ENCODE measurements at regions not wholly inside any gene's neighbourhood (a gene's known extent, or its start where the extent isn't known, plus 50 kb on each side); places are given as distances from the start of the nearest gene placed in this dataset.

GRCh38 chr14:49527221-49527620 lies 59.0 kb downstream of the RPS29 start:
- peaks cover 3% of the 10 kb centered on the region for H3K36me3 Mint-ChIP-seq (ENCODE audit: low read depth)
- H3K27ac Mint-ChIP-seq (ENCODE audit: unreplicated experiment) = no peak overlapping the region
- peaks cover 14% of the 10 kb centered on the region for H3K4me1 Mint-ChIP-seq (ENCODE audit: low read depth)
- DNase-seq (ENCODE audit: low spot score) = no peak
- H3K27me3 Mint-ChIP-seq (ENCODE audit: low read depth) = peaks cover 7% of the 10 kb centered on the region
- no peak for TF ChIP-seq CTCF (IDR thresholded peaks at IDR 0.05)
- no peak overlapping the region for H3K4me3 Mint-ChIP-seq (ENCODE audit: unreplicated experiment)
- peaks cover 3% of the 10 kb centered on the region for H3K9me3 Mint-ChIP-seq (ENCODE audit: low read depth)

GRCh38 chr14:49526101-49526500 lies 60.1 kb downstream of the RPS29 start:
- peaks cover 1% of the 10 kb centered on the region for H3K36me3 Mint-ChIP-seq (ENCODE audit: low read depth)
- peaks cover 14% of the 10 kb centered on the region for H3K4me1 Mint-ChIP-seq (ENCODE audit: low read depth)
- DNase-seq (ENCODE audit: low spot score) = no peak
- no peak overlapping the region for H3K4me3 Mint-ChIP-seq (ENCODE audit: unreplicated experiment)
- peaks cover 6% of the 10 kb centered on the region for H3K27me3 Mint-ChIP-seq (ENCODE audit: low read depth)
- no peak for TF ChIP-seq CTCF (IDR thresholded peaks at IDR 0.05)
- no peak overlapping the region for H3K27ac Mint-ChIP-seq (ENCODE audit: unreplicated experiment)
- H3K9me3 Mint-ChIP-seq (ENCODE audit: low read depth) = no peaks in the 10 kb centered on the region

GRCh38 chr14:49516286-49516685 lies 69.9 kb downstream of the RPS29 start:
- no peaks in the 10 kb centered on the region for H3K9me3 Mint-ChIP-seq (ENCODE audit: low read depth)
- no peaks in the 10 kb centered on the region for H3K36me3 Mint-ChIP-seq (ENCODE audit: low read depth)
- DNase-seq (ENCODE audit: low spot score) = no peak
- no peak overlapping the region for H3K4me3 Mint-ChIP-seq (ENCODE audit: unreplicated experiment)
- TF ChIP-seq CTCF (IDR thresholded peaks at IDR 0.05) = no peak
- H3K27ac Mint-ChIP-seq (ENCODE audit: unreplicated experiment) = no peak overlapping the region
- H3K4me1 Mint-ChIP-seq (ENCODE audit: low read depth) = peaks cover 20% of the 10 kb centered on the region
- H3K27me3 Mint-ChIP-seq (ENCODE audit: low read depth) = peaks cover 16% of the 10 kb centered on the region

GRCh38 chr14:49512571-49512970 lies 73.6 kb downstream of the RPS29 start:
- Mint-ChIP-seq H3K27me3 (ENCODE audit: low read depth) (peaks cover under 1% of the 10 kb centered on the region), H3K36me3 (ENCODE audit: low read depth) (peaks cover 4% of the 10 kb centered on the region), H3K4me3 (ENCODE audit: unreplicated experiment) (no peak overlapping the region), H3K27ac (ENCODE audit: unreplicated experiment) (peak overlapping the region; percentile 79), H3K9me3 (ENCODE audit: low read depth) (peaks cover 9% of the 10 kb centered on the region), H3K4me1 (ENCODE audit: low read depth) (peaks cover 22% of the 10 kb centered on the region)
- no peak for TF ChIP-seq CTCF (IDR thresholded peaks at IDR 0.05)
- DNase-seq (ENCODE audit: low spot score) = no peak

GRCh38 chr14:49512147-49512551 lies 74.0 kb downstream of the RPS29 start:
- Mint-ChIP-seq H3K27me3 (ENCODE audit: low read depth) (peaks cover under 1% of the 10 kb centered on the region), H3K9me3 (ENCODE audit: low read depth) (peaks cover 9% of the 10 kb centered on the region), H3K27ac (ENCODE audit: unreplicated experiment) (peak overlapping the region; percentile 79), H3K4me1 (ENCODE audit: low read depth) (peaks cover 22% of the 10 kb centered on the region), H3K4me3 (ENCODE audit: unreplicated experiment) (no peak overlapping the region), H3K36me3 (ENCODE audit: low read depth) (peaks cover 4% of the 10 kb centered on the region)
- no peak for DNase-seq (ENCODE audit: low spot score)
- TF ChIP-seq CTCF (IDR thresholded peaks at IDR 0.05) = no peak

Data from chondrocyte (in vitro differentiated cells).